ENCODE measurements at regions not wholly inside any gene's neighbourhood (a gene's known extent, or its start where the extent isn't known, plus 50 kb on each side); places are given as distances from the start of the nearest gene placed in this dataset.

DNA sequence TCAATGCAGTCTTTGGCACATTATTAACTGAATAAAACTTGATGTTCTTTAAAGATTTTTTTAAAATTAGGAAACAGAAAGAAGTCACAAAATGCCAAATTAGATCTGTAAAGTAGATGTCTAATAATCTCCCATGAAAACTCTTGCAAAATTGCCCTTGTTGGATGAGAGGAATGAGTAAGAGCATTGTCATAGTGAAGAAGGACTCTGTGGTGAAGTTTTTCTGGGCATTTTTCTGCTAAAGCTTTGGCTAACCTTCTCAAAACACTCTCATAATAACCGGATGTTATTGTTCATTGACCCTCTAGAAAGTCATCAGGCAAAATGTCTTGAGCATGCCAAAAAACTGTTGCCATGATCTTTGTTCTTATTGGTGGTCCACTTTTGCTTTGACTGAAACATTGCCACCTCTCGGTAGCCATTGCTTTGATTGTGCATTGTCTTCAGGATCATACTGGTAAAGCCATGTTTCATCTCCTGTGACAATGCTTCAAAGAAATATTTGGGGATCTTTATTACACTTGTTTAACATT, 549.3 kb downstream of the LIG4 start:
- no peak for TF ChIP-seq ZFX (IDR thresholded peaks at IDR 0.05)
- TF ChIP-seq, protein P1, sequence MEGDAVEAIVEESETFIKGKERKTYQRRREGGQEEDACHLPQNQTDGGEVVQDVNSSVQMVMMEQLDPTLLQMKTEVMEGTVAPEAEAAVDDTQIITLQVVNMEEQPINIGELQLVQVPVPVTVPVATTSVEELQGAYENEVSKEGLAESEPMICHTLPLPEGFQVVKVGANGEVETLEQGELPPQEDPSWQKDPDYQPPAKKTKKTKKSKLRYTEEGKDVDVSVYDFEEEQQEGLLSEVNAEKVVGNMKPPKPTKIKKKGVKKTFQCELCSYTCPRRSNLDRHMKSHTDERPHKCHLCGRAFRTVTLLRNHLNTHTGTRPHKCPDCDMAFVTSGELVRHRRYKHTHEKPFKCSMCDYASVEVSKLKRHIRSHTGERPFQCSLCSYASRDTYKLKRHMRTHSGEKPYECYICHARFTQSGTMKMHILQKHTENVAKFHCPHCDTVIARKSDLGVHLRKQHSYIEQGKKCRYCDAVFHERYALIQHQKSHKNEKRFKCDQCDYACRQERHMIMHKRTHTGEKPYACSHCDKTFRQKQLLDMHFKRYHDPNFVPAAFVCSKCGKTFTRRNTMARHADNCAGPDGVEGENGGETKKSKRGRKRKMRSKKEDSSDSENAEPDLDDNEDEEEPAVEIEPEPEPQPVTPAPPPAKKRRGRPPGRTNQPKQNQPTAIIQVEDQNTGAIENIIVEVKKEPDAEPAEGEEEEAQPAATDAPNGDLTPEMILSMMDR (conservative IDR thresholded peaks at IDR 0.05), result no peak
- H3K27ac ChIP-seq, result no peak overlapping the region

DNA sequence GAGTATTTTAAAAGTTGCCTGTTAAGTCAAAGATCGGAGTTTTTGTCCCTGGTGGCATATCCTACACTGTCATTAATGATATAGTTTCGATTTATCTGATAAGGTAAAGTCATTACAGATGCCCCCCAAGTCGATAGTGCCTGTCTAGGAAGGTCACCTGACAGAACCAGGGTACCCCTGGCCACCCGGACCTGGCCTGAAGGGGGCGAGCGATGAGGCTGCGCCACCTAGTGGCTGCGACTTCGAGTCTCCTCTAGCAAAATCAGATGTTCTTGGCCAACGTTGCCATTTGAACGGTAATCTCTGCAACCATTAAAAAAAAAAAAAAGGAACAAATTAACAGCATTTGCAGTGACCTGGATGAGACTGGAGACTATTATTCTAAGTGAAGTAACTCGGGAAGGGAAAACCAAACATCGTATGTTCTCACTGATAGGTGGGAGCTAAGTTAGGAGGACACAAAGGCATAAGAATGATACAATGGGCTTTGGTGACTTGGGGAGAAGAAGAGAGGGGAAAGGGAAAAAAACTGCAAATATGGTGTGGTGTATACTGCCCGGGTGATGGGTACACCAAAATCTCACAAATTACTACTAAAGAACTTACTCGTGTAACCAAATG, 565.1 kb downstream of the LIG4 start:
- no peak overlapping the region for H3K27ac ChIP-seq
- TF ChIP-seq ZFX (IDR thresholded peaks at IDR 0.05), result no peak
- TF ChIP-seq, protein P1 (conservative IDR thresholded peaks at IDR 0.05), result peak; percentile 91

DNA sequence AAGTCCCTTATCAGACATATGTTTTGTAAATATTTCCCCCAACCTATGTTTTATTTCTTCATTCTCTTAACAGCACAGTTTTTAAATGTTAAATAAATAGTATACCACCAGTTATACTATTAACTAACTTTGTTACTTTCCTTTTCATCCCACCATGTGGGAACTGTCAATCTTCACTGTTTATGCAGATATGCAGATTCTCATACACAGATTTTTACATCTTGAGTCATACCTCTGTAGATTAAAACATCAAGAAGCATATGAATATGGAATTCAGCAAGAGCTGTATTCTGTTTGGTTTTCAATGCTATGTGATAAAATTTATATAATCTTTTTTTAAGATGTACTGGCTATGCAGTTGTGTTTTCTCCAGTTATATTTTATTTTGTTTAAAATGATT, 566.3 kb downstream of the LIG4 start:
- no peak overlapping the region for H3K27ac ChIP-seq
- TF ChIP-seq, protein P1 (conservative IDR thresholded peaks at IDR 0.05), result no peak
- TF ChIP-seq ZFX (IDR thresholded peaks at IDR 0.05), result no peak

DNA sequence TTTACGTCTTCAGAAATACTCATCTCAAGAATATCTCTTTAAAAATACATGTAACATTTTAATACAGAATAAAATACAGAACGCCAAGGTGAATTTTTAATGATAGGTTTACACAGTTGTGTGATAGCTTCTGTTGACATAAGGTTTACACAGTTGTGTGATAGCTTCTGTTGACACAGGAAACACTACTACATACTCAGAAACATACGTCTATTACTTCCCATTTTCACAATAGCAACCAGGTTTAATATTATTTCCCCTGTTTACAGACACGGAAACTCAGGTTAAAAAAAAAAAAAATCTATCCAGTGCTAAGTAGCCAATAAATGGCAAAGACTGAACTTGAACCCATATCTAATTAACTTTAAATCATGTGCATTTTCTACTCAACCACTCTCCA, 571.2 kb downstream of the LIG4 start:
- TF ChIP-seq ZFX (IDR thresholded peaks at IDR 0.05), result no peak
- TF ChIP-seq, protein P1 (conservative IDR thresholded peaks at IDR 0.05), result no peak
- no peak overlapping the region for H3K27ac ChIP-seq

DNA sequence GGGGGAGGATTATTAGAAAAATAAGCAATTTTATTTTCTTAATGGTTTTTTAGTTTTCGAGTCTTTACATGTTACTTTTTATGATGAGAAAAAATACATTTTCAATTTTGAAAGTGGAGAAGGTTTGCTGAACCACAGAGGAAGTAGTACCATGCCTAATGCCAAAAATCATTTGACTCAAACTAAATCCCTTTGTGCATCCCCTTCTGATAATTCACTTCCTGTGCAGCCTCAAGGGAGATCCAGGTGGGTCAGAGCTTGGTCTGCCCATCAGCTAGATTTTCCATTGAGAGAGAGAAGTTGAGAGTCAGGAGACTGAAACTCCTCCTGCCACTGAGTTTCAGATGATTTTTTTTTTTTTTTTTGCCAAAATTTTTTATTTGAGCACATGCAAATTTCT, 571.7 kb downstream of the LIG4 start:
- no peak overlapping the region for H3K27ac ChIP-seq
- no peak for TF ChIP-seq ZFX (IDR thresholded peaks at IDR 0.05)
- TF ChIP-seq, protein P1 (conservative IDR thresholded peaks at IDR 0.05), result no peak

DNA sequence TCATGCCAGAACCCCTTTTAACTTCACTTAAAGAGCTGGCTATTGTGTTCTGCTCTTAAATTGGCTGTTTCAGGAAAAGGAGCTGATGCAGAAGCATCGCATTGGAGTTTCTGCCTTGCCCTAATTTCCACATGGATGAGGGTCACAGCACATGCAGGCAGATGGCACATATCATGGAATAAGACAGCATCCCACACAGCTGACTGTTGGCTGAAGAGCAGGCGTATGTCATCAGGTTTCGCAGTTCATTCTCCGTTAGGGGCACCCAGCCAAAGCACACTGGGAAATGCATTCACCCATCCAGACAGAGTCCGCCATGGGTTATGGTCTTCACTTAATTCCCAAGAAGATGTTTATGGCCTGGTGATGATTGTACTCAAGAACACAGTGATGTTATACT, 572.5 kb downstream of the LIG4 start:
- H3K27ac ChIP-seq, result no peak overlapping the region
- no peak for TF ChIP-seq ZFX (IDR thresholded peaks at IDR 0.05)
- TF ChIP-seq, protein P1 (conservative IDR thresholded peaks at IDR 0.05), result no peak

DNA sequence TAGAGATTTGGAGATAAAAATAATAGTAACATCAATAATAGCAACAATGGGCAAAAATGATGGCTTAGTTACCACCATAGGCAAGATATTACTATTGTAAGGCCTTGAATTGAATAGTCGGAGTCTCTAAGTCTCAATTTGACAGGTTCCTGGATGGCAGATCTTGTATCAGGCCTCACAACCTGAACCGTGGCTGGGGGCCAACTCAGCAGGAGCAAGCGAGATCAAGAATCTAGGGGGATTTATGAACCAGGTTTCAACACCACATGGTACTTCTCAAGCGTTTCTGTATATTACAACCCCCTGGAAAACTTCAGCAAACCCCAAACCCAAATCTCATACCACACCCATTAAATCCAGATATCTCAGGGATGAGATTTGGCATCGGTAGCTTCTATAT, 573.8 kb downstream of the LIG4 start:
- TF ChIP-seq, protein P1 (conservative IDR thresholded peaks at IDR 0.05), result no peak
- no peak for TF ChIP-seq ZFX (IDR thresholded peaks at IDR 0.05)
- no peak overlapping the region for H3K27ac ChIP-seq

Data from C4-2B (cell line).